Umbilical cord (tissue), 1 donor: ENCODE measurements at regions not wholly inside any gene's neighbourhood (a gene's known extent, or its start where the extent isn't known, plus 50 kb on each side); places are given as distances from the start of the nearest gene placed in this dataset.
"Not testable (repeated sequence)": the region's sequence is repeated elsewhere in the genome, so short reads cannot be mapped to it uniquely, and the experiment has no call there.

Experiments
- DNase-seq: peaks from one replicate; pipeline ENCODE4 v3.0.0-alpha.2; 2015; ENCODE audit warnings: low spot score

DNA sequence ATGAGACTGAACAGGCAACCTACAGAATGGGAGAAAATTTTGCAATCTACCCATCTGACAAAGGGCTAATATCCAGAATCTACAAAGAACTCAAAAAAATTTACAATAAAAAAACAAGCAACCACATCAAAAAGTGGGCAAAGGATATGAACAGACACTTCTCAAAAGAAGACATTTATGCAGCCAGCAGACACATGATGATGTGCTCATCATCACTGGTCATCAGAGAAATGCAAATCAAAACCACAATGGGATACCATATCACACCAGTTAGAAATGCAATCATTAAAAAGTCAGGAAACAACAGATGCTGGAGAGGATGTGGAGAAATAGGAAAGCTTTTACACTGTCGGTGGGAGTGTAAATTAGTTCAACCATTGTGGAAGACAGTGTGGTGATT is 51.7 kb upstream of the PAXBP1 start:
- not testable (repeated sequence) for DNase-seq

DNA sequence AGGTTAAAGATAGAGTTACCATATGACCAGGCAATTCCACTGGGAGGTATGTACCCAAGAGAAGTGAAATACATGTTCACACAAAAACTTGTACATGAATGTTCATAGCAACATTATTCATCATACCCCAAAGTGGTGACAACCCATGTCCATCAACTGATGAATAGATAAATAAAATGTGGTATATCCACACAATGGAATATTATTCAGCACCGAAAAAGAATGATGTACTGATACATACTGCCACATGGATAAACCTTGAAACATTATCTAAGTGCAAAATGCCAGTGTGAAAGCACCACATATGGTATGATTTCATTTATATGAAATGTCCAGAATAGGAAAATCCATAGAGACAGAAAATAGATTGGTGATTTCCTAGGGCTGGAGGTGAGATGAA is 53.4 kb upstream of the PAXBP1 start:
- DNase-seq = no peak

DNA sequence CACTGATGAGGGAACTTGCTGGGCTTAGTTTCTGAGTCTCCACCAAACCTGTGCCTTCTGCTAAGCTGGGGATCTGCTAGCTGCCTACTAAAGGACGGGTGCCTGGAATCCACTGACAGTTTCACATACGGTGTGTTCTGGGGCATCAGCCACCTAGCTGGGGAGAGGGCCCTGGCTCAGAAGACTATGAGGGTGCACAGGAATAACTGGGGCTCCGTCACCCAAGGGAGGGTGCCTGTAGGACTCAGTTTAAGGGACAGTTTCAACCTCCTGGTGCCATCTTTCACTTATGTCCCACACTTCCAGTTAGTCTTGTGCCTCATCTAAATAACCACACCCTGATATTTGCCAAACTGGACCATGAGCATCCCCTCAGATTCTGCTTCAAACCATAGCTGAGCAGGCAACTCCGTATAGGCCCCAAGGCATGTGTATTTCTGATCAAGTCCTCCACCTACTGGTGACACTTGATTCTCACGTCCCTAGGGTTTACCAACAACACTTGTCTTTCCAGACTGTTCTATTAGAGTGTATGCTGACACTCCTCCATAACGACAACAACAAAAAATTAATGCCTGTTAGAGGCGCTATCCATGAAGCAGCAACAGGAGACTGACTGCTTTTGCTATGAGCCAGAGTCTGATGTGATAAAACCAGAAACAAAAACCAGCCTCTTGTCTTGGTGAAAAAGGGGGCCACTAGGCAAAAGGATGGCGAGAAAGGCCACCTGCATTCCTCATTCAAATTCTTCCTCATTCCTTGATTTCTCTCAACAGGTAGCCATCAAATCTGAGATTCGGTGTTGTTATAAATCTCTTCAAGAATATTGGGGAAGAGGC is 55.0 kb upstream of the PAXBP1 start:
- peak; percentile 67 for DNase-seq

DNA sequence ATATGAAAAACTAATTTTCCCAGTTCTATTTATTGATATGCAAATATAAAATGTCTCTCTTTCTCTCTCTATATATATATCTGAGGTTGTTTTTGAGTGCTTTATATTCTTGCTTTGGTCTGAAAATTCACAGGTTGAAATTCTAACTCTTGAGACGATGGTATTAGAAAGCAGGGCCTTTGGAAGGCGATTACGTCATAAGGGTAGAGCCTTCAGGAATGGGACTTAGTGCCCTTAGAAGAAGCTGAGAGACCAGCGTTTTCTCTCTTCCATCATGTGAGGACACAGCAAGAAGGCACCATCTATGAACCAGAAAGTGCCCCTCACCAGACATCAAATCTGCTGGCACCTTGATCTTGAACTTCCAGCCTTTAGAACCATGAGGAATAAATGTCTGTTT is 57.4 kb upstream of the PAXBP1 start:
- no peak for DNase-seq

DNA sequence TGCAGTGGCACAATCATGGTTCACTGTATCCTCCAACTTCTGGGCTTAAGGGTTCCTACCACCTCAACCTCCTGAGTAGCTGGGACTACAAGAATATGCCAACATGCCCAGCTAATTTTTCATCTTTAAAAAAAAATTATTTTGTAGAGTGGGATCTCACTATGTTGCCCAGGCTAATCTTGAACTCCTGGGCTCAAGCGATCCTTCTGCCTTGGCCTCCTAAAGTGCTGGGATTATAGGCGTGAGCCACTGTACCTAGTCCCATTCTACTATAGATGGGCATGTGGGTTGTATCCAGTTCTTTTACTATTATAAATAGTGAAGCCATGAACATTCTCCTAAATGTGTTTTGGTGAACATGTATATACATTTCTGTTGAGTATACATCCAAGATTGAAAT is 57.9 kb upstream of the PAXBP1 start:
- DNase-seq = no peak

DNA sequence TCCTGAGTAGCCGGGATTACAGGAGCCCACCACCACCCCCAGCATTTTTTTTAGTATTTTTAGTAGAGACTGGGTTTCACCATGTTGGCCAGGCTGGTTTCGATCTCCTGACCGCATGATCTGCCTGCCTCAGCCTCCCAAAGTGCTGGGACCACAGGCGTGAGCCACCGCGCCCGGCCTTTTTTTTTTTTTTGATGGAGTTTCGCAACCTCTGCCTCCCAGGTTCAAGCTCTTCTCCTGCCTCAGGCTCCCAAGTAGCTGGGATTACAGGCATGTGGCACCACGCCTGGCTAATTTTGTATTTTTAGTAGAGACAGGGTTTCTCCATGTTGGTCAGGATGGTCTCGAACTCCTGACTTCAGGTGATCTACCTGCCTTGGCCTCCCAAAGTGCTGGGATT is 60.2 kb upstream of the PAXBP1 start:
- not testable (repeated sequence) for DNase-seq

DNA sequence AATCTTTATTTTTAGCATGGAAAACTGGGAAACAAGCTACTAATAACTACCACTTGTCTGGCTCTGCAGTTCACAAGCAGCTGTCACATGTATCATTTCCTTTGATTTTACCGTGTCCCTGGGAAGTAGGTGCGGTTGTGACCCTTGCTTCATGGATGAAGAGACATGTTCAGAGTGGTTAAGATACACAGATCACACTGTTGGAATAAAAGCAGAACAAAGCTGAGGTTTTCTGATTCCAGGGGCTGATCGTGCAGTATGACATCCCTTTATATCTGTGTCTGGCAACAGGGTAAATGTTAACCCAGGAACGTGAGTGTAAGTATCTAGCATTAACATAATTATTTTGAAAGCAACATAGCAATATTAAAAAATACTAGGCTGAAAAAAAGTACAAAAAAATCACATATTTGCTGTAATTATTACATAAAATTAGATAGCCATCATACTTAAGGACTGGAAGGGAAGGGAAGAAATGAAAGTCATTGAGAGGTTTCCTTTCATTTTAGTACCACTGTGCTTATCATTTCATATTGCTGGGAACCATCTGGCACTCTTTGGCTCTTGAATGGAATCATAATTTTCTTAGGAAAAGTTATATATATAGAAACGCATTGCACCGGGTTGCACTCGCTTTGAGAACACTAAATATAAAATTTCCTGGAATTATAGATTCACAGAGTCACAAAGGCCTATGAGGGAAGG is 62.8 kb upstream of the PAXBP1 start:
- DNase-seq = no peak

DNA sequence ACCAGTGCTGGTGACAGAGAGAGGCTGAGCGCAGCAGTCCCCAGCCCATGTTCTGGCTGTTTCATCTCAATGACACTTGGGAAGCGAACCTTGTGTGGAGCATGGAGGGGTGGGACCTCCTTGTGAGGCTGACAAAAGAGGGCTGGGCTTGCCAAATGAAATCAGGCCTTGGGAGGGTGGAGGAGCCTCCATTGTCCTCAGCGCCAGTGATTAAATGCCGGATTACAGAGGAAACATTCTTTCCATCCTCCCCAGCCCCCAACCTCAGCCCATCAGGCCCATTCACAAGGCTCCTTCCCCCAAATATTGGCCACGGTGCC is 63.3 kb upstream of the PAXBP1 start:
- no peak for DNase-seq

DNA sequence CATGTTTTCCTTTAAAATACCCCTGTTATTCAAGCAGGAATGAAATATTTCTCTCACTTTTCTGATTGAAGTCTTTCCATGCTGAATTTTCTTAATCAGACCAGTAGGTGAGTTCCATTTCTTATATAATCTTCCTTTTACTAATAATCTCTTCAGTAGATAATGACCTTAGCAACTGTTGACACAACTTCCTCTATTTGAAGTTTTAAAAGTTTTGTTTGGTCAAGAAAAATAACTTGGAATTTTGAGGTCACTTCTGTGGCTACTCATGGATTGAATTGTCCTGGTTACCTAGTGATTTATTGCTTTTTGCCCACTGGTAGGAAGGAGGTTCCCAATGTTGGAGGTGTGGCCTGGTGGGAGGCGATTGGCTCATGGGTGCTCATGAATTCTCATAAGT is 70.6 kb upstream of the PAXBP1 start:
- no peak for DNase-seq

DNA sequence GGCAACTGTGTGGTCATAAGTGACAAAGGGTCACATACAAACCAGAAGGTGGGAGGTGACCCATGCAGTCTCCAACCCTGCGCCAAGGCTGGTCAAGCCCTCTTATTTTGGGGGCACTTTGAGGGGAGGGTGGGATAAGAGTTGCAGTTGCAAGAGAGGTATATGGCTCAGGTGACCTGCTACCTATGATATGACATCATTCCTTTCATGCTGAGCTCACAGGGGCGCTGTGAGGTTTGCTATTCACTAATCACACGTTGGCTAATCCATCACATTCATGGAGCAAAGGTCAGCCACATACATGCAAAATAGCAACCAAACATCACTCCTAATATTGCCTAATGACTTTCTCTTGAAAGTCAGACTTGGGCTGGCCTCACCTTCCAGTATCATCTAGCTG is 72.0 kb upstream of the PAXBP1 start:
- no peak for DNase-seq

DNA sequence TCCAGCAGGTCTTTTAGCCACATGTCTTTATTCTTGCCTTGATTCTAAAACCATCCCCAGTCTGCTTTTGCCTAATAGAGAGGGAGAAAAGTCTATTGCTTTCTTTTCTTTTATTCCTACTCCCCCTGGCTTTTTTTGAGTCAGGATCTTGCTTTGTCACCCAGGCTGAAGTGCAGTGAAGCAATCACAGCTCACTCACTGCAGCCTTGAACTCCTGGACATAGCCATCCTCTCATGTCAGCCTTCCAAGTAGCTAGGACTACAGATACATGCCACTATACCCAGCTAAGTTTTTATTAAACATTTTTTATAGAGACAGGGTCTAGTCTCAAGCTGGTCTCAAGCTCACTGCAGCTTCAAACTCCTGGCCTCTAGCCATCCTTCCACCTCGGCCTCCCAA is 72.5 kb upstream of the PAXBP1 start:
- DNase-seq = no peak

DNA sequence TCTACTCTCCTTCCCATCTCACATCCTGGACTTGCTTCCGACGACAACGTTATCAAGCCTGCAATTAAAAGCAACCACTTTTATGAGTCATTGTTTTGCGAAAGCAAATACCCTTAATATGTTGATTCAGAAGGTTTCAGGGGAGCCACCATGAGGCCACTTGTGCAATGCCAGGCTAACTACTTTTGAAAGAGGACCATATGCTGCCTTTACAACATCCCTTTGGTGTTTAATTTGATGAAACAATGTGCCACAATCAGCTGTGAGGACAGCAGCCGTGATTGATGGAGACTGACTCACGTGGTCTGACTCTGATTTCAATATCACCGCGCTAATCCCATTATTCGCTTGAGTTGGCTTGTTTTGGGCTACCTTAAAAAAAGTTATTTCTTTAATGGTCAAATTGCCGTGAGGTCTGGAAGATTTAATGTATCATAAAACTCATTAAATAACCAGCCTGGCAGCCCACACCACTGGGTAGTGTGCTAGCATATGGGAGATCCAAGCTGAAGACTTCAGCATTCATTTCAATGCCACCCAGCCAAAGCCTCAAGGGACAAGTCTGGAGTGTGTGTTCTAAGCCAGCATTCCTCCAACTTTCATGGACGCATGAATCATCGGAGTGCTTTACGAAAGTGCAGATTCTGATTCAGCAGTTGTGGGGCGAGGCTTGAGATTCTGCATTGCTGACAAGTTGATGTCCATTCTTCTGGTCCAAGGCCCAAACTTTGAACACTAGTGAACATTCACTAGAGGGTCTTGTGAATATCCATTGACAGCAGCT is 73.3 kb upstream of the PAXBP1 start:
- DNase-seq = no peak

DNA sequence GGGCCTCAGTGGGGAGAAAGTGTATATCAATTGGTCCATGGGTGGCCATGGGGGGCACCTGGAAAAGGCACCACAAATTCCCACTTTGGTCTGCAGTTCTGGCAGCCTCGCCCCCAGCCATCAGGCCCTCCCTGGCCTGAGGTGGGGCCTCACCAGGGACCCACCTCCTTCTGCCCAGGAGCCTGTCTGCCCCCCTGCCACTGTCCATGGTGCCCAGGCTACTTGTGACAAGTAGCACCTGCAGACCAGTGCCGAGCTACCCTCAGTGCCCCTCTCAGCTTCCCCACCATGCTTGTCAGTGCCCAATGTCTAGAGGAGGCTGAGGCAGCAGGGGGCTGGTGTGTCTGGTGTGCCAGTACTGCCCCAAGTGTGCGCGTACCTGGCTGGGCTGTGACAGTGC is 87.1 kb upstream of the PAXBP1 start:
- DNase-seq = no peak

DNA sequence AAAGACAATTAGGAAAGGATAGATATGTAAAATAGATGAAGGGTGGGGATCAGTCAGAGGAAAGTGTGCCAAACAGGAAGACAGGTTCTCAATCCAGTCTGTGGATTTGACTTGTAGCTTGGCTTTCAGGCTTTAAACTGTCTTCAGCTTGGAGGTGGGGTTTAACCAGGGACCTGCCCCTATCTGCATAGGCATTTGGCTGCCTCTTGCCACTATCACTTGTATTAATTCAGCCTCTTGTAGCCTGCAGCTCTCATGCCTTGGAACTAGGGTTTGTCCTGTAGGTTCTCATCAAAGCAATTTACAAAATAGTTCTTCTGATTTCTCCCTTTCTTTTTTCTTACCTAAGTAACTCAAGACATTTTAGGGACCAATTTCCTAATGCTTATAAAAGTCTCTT is 88.8 kb upstream of the PAXBP1 start:
- no peak for DNase-seq

DNA sequence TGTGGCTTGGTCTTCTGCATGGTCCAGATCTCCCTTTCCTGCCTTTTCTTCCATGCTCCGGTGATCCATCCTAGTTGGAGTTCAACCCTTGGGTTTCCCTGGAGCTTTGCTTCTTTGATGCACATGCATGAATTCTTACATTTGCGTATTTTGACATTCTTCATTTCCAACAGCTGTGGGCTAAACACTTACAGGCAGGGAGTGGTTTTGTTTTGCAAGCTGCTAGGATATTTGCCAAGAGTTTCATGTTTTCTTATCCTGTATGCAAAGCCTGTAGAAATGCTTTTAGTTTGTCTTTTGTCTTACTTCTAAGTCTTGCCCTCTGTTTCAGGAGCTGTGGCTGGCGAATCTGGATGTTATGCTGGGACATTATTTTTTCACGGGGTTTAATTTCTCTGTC is 90.3 kb upstream of the PAXBP1 start:
- peak; percentile 65 for DNase-seq

DNA sequence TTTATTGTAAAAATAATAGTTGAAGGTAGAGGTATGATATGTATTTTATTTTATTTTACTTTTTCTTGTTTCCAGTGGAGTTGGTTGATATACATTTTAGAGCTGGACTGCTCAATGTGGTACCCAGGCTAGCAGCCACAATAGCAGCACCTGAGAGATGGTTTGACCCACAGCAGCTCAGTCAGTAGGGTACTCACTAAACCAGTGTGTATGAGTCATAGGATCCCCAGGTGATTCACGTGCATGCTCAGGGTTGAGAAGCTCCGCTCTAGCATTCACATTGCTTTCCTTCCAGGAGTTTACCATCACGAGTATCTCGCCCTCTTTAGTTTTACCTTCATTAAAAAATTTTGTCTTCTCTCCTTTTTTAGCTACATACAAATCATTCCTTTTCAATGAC is 96.0 kb upstream of the PAXBP1 start:
- DNase-seq = no peak

DNA sequence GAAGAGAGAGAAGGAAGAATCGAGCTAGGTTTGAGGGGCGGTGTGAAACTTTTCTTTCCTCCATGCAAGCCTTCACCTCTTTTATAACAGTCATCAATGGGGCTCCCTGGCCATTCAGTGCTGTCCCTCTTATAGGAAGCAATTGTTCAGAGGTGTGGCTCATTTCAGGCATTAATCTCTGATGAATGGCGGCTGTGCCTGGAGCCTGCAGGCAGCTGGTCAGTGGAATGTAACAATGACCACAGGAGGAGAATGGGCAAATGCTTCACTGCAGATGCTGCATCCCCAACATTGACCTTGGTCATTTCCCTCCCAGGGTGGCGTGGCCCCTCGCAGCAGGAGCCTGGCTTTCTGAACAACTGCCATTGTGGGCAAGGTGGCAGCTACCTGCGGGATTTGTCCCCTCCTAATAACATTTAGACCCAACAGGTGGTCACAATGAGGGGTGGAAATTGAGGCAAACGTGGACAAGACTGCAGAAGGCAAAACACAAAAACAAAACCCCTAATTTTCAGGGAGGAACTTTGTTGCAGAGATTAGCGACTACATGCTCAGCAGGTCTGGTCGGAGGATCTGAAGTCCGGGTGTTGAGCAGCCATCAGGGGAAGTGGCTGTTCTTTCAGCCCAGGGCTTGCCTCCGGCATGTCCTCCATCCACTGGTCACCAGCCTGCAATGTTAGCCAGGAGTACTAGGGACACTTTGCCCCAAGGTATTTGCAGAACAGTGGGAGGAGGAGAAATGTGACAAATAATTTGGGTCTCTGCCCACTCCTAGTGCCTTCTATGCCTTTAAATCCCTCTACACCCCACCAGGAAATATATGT is 97.3 kb upstream of the PAXBP1 start:
- DNase-seq = no peak

DNA sequence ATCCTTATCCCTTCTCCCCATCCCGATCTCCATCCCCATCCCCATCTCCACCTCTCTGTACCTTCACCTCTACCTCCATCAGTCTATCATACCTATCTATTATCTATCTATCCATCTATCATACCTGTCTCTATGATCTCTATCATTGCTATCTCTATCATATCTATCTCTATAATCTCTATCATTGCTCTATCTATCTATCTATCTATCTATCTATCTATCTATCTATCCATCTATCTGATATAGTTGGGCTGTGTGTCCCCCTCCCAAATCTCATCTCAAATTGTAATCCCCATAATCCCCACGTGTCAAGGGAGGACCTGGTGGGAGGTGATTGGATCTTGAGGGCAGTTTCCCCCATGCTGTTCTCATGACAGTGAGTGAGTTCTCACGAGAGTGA is 97.9 kb upstream of the PAXBP1 start:
- no peak for DNase-seq

DNA sequence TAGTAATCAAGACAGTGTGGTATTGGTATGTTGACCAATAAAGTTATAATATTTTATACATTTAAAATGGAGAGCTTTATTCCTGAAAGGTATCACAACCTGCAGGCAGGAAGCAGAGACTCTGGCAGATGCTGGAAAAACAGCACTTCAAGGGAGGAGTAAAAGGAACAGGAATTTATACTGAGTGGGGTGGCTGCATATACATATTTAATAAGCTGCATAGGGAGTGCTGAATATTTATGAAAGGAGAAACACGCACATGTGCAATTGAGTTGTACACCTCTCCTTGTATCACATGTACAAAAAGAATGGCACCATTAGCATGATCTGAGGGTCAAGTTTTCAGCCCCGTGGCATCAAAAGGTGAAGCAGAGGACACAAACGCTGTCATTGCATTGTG is 104.9 kb upstream of the PAXBP1 start:
- no peak for DNase-seq

DNA sequence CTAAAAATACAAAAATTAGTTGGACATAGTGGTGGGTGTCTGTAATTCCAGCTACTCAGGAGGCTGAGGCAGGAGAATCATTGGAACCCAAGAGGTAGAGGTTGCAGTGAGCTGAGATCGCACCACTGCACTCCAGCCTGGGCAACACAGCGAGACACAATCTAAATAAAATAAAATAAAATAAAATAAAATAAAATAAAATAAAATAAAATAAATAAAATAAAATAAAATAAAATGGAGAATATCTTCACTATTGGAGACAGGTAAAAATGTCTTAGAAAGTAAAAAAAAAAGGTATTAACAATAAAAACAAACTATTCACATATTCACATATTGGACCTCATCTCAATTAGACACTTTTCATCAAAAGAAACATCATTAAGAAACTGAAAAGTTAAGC is 106.3 kb upstream of the PAXBP1 start:
- DNase-seq = not testable (repeated sequence)

DNA sequence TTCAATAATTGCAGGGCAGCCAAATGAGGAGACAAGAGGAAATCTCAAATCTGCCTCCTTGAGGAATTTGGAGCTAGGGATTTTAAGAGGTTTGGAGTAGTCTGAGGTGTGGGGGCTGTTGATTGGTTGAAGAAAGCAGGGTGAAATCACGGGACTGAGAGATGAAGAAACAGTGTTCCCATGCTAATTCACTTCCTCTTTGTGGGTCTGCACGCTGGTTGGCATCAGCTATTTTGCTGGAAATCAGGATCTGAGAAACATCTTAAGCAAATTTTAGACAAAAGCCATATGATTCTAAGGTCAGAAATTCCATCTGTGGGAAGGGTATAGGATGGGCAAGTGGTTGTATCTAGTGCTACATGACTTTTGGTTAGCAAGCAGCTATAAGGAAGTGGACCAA is 107.1 kb upstream of the PAXBP1 start:
- DNase-seq = peak; percentile 8

DNA sequence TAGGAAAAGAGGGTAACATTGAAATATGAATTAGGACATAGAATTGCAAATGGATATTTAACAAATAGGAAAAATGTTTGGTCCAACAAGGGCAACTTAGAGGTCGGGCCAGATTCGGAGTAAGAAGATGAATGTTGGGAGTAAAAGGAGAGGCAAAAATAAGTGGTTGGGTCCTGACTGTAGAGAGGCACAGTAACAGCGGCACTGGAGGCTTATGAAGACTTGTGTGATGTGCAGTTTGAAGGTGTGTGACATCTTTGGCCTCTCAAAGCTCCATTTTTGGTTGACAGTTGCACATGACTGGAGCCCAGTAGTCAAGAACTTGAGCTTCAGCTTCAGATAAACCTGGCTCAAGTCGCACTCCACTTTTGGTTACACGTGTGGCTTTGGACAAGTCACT is 109.9 kb upstream of the PAXBP1 start:
- no peak for DNase-seq
